ENCODE measurements at regions not wholly inside any gene's neighbourhood (a gene's known extent, or its start where the extent isn't known, plus 50 kb on each side); places are given as distances from the start of the nearest gene placed in this dataset.
A peak's percentile ranks its signal among the peaks of the same experiment; 100 is the strongest.

DNA sequence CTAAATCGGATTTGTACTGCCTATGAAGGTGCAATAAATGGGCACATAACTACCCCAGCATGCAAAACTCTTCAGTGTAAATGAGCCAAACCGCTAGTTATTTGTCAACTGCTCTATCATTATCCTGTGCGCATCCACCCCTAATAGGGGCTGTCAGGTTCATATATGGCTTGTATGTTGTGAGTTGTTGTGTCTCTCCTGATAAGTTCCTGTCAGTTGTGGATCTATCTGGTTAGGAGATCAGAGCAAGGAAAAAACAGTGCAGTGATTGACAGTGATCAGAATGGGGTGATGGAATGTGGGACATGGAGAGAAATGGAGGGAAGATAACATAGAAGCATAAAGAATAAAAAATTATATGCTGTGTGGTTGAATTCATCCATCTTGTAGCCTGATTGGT, 686.9 kb upstream of the ID4 start:
- DNase-seq (ENCODE audit: low spot score), result no peak

- DNase-seq (ENCODE audit: low spot score), result peak; percentile 75
Measured at GRCh38 chr6:19153270-19153980, 683.7 kb upstream of the ID4 start.

DNA sequence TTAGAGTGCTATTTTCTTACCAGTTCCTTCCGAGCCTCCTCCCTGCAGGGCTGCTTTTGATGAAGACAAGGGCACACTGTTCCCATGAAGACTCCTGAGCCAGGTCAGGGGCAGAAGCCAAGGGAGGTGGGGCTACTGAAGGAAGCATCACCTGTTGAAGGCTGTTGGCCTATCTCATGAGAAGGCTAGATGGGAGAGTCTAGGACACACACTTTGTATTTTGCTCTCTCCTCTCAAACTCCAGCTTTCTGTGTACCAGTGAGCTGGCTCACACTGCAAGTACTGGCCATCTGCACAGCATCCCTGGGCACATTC, 683.2 kb upstream of the ID4 start:
- DNase-seq (ENCODE audit: low spot score), result no peak

GRCh38 chr6:19156443-19156842, 680.7 kb upstream of the ID4 start:
- no peak for DNase-seq (ENCODE audit: low spot score)

GRCh38 chr6:19157486-19157885, 679.7 kb upstream of the ID4 start:
- no peak for DNase-seq (ENCODE audit: low spot score)

- DNase-seq (ENCODE audit: low spot score), result no peak
Measured at GRCh38 chr6:19158586-19158985, 678.6 kb upstream of the ID4 start.

- peak; percentile 43 for DNase-seq (ENCODE audit: low spot score)
Measured at GRCh38 chr6:19159089-19159488, 678.1 kb upstream of the ID4 start.

DNA sequence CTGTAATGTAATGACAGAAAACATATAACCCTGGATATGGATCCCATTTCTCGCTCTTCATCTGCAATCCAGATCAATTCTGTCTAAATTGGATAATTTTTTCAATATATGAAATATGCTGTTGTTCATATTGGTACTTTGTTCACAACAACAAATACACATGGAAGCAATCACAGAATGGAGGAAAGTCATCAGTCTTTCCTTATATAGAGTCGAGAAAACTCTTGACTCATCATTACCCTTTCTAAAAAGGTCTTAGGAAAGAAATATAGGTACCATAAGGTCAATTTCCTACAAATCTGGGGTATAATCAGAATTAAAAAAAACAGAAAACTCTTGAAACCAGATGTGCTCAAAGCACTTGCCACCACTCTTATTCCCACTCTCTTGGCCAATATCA, 677.6 kb upstream of the ID4 start:
- no peak for DNase-seq (ENCODE audit: low spot score)

DNA sequence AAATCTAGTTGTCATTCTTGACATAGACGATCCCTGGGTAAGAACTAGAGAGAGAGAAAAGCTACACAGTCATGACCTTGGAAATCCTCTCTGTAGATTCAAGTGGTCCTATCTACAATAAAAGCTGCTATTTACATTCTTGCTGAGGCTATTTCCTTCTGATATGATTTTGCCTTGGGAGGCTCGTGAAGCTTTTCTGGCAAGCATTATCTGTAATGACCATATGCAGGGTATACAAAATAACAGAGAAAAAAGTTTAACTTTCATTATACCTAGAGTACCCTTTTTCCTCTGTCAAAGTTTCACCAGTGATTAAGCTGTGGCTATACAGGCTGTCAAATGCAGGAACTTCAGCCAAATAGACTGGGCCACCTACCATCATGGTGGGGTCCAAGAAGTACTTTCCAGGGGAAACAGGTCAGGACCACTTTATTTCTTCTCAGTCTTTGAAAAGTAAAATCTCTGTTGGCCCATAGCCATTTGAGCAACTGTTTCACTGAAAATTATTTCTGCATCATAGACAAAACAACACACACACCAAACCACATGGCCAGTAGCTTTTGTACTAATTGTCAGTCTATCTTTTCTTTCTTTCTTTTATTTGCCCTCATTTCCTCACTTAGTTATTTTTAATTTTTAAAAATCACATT, 677.0 kb upstream of the ID4 start:
- no peak for DNase-seq (ENCODE audit: low spot score)

DNA sequence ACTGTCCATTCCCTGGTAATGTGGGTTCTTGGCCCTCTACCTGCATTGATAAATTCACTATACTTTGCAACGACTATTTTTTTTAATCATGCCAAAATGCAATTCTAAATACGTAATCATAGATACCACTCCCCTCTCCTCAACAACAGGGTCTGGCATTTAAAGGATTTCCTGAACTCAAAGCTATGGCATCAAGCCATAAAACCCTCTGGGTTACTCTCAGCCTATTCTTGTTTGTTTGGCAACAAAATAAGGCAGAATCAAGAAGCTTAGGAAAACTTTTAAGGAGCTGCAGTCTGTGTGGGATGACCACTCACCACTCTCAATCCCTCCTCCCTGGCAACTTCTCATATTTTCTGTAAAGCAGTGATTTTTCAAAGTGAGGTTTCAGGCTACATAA, 669.9 kb upstream of the ID4 start:
- no peak for DNase-seq (ENCODE audit: low spot score)

DNA sequence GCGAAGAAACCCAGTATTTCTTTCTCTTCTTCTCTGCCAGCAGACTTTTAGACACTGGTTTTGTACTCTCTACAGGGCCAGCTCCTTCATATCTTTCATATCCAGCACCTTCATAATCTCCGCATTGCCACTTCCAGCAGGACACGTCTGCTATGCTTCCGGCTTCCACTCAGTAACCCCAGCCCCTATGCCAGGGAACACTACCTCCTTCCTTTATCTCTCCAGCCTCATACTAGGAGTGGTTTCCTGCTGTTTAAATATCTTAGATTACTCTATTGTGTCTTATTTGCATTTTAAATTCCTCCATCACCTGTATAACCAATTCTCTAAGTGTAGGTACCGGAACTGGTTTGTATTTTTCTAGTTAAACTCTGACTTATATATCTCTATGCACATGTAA, 667.8 kb upstream of the ID4 start:
- DNase-seq (ENCODE audit: low spot score), result no peak

DNA sequence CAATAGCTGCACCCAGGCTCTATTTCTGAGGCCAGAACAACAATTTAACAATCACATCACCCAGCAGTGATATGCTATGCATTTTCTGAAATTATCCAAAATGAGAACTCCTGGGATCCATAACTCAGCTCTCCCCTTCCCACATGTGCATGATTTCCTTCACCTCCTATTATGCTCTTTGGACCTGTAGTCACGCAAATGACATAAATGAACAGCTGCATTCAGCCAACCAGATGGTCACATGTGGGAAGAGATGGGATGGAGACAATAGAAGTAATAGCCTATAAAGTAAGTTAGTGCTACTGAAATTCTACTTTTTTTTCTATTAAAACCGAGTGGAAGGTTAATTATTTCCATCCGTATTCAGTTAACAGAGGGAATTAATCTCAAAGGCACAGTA, 662.1 kb upstream of the ID4 start:
- DNase-seq (ENCODE audit: low spot score), result no peak

DNA sequence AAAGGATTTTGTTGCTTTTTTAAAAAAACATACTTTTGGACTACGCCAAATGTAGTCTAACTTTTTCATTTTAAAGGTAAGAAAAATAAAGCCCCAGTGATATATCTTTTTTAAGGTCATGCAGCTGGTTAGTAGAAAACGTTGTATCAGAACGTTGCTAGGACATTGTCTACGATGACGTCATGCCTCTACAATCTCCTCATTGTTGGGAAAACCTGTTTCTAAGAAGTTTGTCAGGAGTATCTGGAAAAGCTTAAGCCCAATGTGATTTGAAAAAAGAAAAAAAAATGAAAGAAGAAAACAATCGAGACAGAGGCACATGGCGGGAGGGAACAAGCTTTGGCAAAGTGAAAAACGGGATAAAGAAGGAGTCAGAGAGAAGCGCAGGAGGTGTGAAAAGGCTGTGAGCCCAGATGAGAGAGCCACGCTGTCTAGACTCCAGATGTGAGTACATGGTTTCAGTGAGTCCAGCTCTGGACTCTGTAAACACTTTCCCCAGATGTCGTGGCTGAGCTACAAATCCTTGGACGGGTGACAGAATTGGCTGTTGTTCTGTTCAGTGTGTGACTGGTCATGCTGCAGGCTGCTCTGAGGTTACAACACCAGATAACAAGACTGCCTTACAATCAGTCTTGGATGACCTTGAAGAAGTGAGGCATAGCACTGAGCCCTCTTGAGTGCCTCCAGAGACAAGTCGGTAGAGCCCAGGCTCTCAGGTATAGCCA, 656.7 kb upstream of the ID4 start:
- DNase-seq (ENCODE audit: low spot score), result peak; percentile 70

- no peak for DNase-seq (ENCODE audit: low spot score)
Measured at GRCh38 chr6:19181211-19181610, 656.0 kb upstream of the ID4 start.

DNA sequence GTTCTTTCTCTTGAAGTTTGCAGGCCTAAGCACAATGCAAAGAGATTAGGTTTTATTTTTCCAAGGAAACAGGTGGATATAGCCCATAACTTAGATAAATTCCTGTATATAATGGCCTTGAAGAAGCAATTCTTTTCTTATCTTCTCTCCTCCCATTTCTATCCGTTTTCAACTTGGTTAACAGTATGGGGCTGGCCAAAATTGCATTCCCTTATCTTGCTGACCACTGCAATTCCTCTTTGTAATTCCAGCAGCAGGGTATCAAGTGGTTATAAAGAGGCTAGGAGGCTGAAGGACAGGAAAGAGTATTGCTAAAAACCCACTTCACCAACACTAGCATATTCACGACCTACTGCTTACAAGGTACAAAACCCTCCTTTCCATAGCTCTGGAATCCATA, 643.5 kb upstream of the ID4 start:
- DNase-seq (ENCODE audit: low spot score), result no peak

DNA sequence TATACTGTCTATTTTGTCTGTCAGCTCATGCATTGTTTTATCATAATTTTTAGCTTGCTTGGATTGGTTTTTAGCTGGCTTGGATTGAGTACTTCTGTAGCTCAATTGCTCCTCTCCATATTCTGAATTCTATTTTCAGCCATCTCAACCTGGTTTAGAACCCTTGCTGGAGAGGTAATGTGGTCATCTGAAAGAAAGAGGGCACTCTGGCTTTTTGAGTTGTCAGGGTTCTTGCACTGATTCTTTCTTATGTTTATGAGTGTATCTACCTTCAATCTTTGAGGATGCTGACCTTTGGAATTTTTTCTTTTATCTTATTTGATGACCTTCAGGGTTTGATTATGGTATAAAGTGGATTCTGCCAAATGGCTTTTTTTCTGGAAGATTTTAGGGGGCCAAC, 632.7 kb upstream of the ID4 start:
- DNase-seq (ENCODE audit: low spot score), result no peak

GRCh38 chr6:19205076-19205475, 632.1 kb upstream of the ID4 start:
- DNase-seq (ENCODE audit: low spot score), result no peak

DNA sequence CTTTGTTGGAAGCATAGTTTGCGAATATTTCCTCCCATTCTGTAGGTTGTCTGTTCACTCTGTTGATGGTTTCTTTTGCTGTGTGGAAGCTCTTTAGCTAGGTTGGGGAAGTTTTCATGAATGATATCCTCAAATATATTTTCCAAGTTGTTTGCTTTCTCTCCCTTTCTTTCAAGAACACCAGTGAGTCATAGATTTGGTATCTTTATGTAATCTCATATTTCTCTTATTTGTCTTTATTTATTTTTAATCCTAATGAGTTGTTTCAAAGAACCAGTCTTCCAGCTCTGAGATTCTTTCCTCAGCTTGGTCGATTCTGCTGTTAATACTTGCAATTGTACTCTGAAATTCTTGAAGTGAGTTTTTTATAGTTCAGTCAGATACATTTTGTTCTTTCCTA, 628.0 kb upstream of the ID4 start:
- DNase-seq (ENCODE audit: low spot score), result no peak

GRCh38 chr6:19210849-19211590, 626.1 kb upstream of the ID4 start:
- DNase-seq (ENCODE audit: low spot score), result peak; percentile 7

- no peak for DNase-seq (ENCODE audit: low spot score)
Measured at GRCh38 chr6:19214231-19214630, 622.9 kb upstream of the ID4 start.

DNA sequence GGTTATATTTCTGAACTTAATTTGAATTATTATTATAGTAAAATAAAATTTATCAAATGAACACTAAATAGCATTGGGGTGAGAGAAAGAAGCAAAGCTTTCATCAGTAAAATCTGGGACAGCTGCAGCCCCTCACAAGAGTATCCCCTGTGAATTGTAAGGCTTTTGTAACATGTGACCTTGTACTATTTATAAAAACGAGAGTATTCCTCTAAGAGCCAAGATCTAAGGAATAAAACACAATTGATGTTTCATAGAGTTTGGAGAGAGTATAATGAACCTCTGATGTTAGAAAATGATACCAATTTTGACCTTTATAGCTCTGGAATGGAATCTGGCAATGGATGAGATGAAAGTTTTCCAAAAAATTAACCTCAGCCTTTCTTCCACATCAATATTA, 617.2 kb upstream of the ID4 start:
- DNase-seq (ENCODE audit: low spot score), result no peak

GRCh38 chr6:19231878-19232561, 605.1 kb upstream of the ID4 start:
- DNase-seq (ENCODE audit: low spot score), result no peak

Measured in GM03348 (cell line).